ENCODE measurements at regions not wholly inside any gene's neighbourhood (a gene's known extent, or its start where the extent isn't known, plus 50 kb on each side); places are given as distances from the start of the nearest gene placed in this dataset.

GRCh38 chr4:11050766-11051165 lies 366.2 kb upstream of the CLNK start:
- FAIRE-seq: no peak

- no peak for FAIRE-seq
These were observed 364.4 kb upstream of the CLNK start for GRCh38 chr4:11049001-11049400.

- FAIRE-seq: no peak
These were observed 358.2 kb upstream of the CLNK start for GRCh38 chr4:11042760-11043159.

GRCh38 chr4:11039634-11040131 lies 355.1 kb upstream of the CLNK start:
- no peak for FAIRE-seq

- no peak for FAIRE-seq
These were observed 354.4 kb upstream of the CLNK start for GRCh38 chr4:11038926-11039325.

GRCh38 chr4:11037637-11038036 lies 353.1 kb upstream of the CLNK start:
- FAIRE-seq: no peak

- FAIRE-seq: no peak
These were observed 343.8 kb upstream of the CLNK start for GRCh38 chr4:11028334-11028733.

GRCh38 chr4:11021333-11021732 lies 336.8 kb upstream of the CLNK start:
- no peak for FAIRE-seq

GRCh38 chr4:11019451-11020240 lies 335.1 kb upstream of the CLNK start:
- FAIRE-seq: no peak

- no peak for FAIRE-seq
These were observed 329.6 kb upstream of the CLNK start for GRCh38 chr4:11014199-11014598.

GRCh38 chr4:11013094-11013664 lies 328.6 kb upstream of the CLNK start:
- FAIRE-seq: no peak

GRCh38 chr4:11011249-11011648 lies 326.7 kb upstream of the CLNK start:
- FAIRE-seq: no peak

- no peak for FAIRE-seq
These were observed 326.1 kb upstream of the CLNK start for GRCh38 chr4:11010624-11011023.

GRCh38 chr4:11009281-11009680 lies 324.7 kb upstream of the CLNK start:
- no peak for FAIRE-seq

GRCh38 chr4:11005300-11005699 lies 320.7 kb upstream of the CLNK start:
- FAIRE-seq: no peak

- FAIRE-seq: no peak
These were observed 320.2 kb upstream of the CLNK start for GRCh38 chr4:11004818-11005217.

GRCh38 chr4:11002961-11003360 lies 318.4 kb upstream of the CLNK start:
- FAIRE-seq: no peak

GRCh38 chr4:10998846-10999245 lies 314.3 kb upstream of the CLNK start:
- no peak for FAIRE-seq

GRCh38 chr4:10984815-10985214 lies 300.2 kb upstream of the CLNK start:
- no peak for FAIRE-seq

- FAIRE-seq: no peak
These were observed 299.5 kb upstream of the CLNK start for GRCh38 chr4:10983885-10984640.

GRCh38 chr4:10983268-10983667 lies 298.7 kb upstream of the CLNK start:
- FAIRE-seq: no peak

- FAIRE-seq: no peak
These were observed 297.7 kb upstream of the CLNK start for GRCh38 chr4:10982305-10982704.

GRCh38 chr4:10981576-10981975 lies 297.0 kb upstream of the CLNK start:
- no peak for FAIRE-seq

- FAIRE-seq: no peak
These were observed 296.5 kb upstream of the CLNK start for GRCh38 chr4:10981096-10981495.
